H1 (cell line): ENCODE measurements at regions not wholly inside any gene's neighbourhood (a gene's known extent, or its start where the extent isn't known, plus 50 kb on each side); places are given as distances from the start of the nearest gene placed in this dataset.

Experiments
- CTCF ChIA-PET: fragments of 300-600 bp; sonication (Branson Sonifier 250); formaldehyde crosslinking; loops from one replicate; lab custom pipeline; 2021; ENCODE audit not compliant: partially characterized antibody; lab: Charles Lee
- POLR2A ChIA-PET: fragments of 300-600 bp; sonication (Branson Sonifier 250); formaldehyde crosslinking; loops from one replicate; lab custom pipeline; 2021; ENCODE audit warnings: inconsistent platforms; ENCODE audit not compliant: partially characterized antibody; lab: Charles Lee
- DNase-seq, 2 experiments: peaks; one replicate each; pipeline versions ENCODE4 v3.0.0 to v3.0.0-alpha.2; 2010 to 2022; ENCODE audit warnings: low spot score in 2 of 2, low read depth in 1 of 2, mixed read lengths in 1 of 2
- FAIRE-seq: peaks from 2 replicates; lab custom pipeline; 2011; peaks lifted over from hg19 to GRCh38; lab: Jason Lieb, UNC
- H2AFZ ChIP-seq: 2 replicates; pipeline ENCODE4 v1.8.1; 2012; ENCODE audit warnings: low read length, inconsistent platforms
- H2AK5ac ChIP-seq: 2 replicates; pipeline ENCODE4 v1.6.1; 2013; ENCODE audit warnings: low read depth, low read length
- H2BK120ac ChIP-seq: replicated peaks from 2 replicates; pipeline ENCODE3; 2013; ENCODE audit warnings: low read depth, low read length, inconsistent platforms
- H2BK12ac ChIP-seq: 2 replicates; pipeline ENCODE4 v1.6.1; 2013; ENCODE audit warnings: low read depth, low read length
- H2BK15ac ChIP-seq: 2 replicates; pipeline ENCODE4 v1.6.1; 2013; ENCODE audit warnings: low read length
- H2BK20ac ChIP-seq: 2 replicates; pipeline ENCODE4 v1.6.1; 2013; ENCODE audit warnings: low read length
- H2BK5ac ChIP-seq: 2 replicates; pipeline ENCODE4 v1.6.1; 2013; ENCODE audit warnings: low read depth, low read length
- H3K14ac ChIP-seq: 2 replicates; pipeline ENCODE4 v1.6.1; 2013; ENCODE audit warnings: inconsistent platforms; ENCODE audit not compliant: insufficient read length
- H3K18ac ChIP-seq: 2 replicates; pipeline ENCODE4 v1.6.1; 2013; ENCODE audit warnings: low read length; ENCODE audit errors: extremely low read depth
- H3K23ac ChIP-seq: 2 replicates; pipeline ENCODE4 v1.6.1; 2013; ENCODE audit warnings: inconsistent platforms; ENCODE audit not compliant: insufficient read length
- H3K23me2 ChIP-seq: 2 replicates; pipeline ENCODE4 v1.6.1; 2013; ENCODE audit warnings: low read depth, low read length
- H3K27ac ChIP-seq: 2 replicates; pipeline ENCODE4 v1.6.1; 2011; ENCODE audit warnings: low read depth, low read length, inconsistent platforms
- H3K27me3 ChIP-seq, 4 experiments: replicated peaks in 1 of 4; 1 replicate in 1 of 4; 2 replicates in 3 of 4; pipeline versions ENCODE4 v1.6.1 to v1.8.1; 2011 to 2013; ENCODE audit warnings: low read length in 3 of 4, mild to moderate bottlenecking in 3 of 4, inconsistent platforms in 2 of 4, mixed read lengths in 2 of 4, moderate library complexity in 1 of 4; ENCODE audit not compliant: control insufficient read depth in 3 of 4, insufficient read depth in 3 of 4; ENCODE audit errors: extremely low read depth in 1 of 4
- H3K36me3 ChIP-seq, 4 experiments: 2 replicates each; pipeline versions ENCODE4 v1.6.1 to v1.8.1; 2011 to 2013; ENCODE audit warnings: mild to moderate bottlenecking in 4 of 4, low read length in 3 of 4, moderate library complexity in 2 of 4, control low read depth in 1 of 4, inconsistent platforms in 1 of 4; ENCODE audit not compliant: insufficient read depth in 4 of 4, control insufficient read depth in 2 of 4
- H3K4ac ChIP-seq: replicated peaks from 2 replicates; pipeline ENCODE3; 2013; ENCODE audit warnings: low read length, low read depth, mixed read lengths, inconsistent platforms; ENCODE audit not compliant: insufficient read length
- H3K4me1 ChIP-seq, 4 experiments: replicated peaks in 1 of 4; 1 replicate in 1 of 4; 2 replicates in 3 of 4; pipeline versions ENCODE4 v1.6.1 to v1.8.1; 2011 to 2013; ENCODE audit warnings: low read length in 3 of 4, inconsistent platforms in 2 of 4, mixed read lengths in 1 of 4; ENCODE audit not compliant: insufficient read depth in 4 of 4, control insufficient read depth in 3 of 4
- H3K4me2 ChIP-seq, 2 experiments: 2 replicates each; pipeline versions ENCODE4 v1.6.1 to v1.8.1; 2011 to 2013; ENCODE audit warnings: low read depth in 2 of 2, low read length in 2 of 2, control low read depth in 1 of 2, inconsistent platforms in 1 of 2, mild to moderate bottlenecking in 1 of 2; ENCODE audit not compliant: insufficient read depth in 1 of 2
- H3K4me3 ChIP-seq, 4 experiments: fragments of 200-600, 300-600 bp in 1 of 4; sonication (generic), shearing (Covaris generic), sonication (Bioruptor Twin) in 1 of 4; 2 replicates each; pipeline versions ENCODE4 v1.5.1 to v1.8.1; 2011 to 2016; ENCODE audit warnings: low read length in 4 of 4, low read depth in 3 of 4, control low read depth in 2 of 4, inconsistent platforms in 2 of 4, mild to moderate bottlenecking in 2 of 4, mixed read lengths in 1 of 4, moderate library complexity in 1 of 4; ENCODE audit not compliant: insufficient read depth in 2 of 4; ENCODE audit errors: extremely low read depth in 1 of 4
- H3K56ac ChIP-seq: replicated peaks from 2 replicates; pipeline ENCODE3; 2013; ENCODE audit warnings: low read depth, mild to moderate bottlenecking, mixed read lengths, low read length, inconsistent platforms; ENCODE audit not compliant: insufficient read length
- H3K79me1 ChIP-seq: 2 replicates; pipeline ENCODE4 v1.6.1; 2013; ENCODE audit warnings: low read depth, low read length, control low read depth
- H3K79me2 ChIP-seq, 2 experiments: 2 replicates each; pipeline versions ENCODE4 v1.6.1 to v1.8.1; 2012 to 2013; ENCODE audit warnings: low read length in 2 of 2, mild to moderate bottlenecking in 2 of 2, inconsistent platforms in 1 of 2; ENCODE audit not compliant: insufficient read depth in 2 of 2, control insufficient read depth in 1 of 2
- H3K9ac ChIP-seq, 4 experiments: replicated peaks in 1 of 4; 1 replicate in 1 of 4; 2 replicates in 3 of 4; pipeline versions ENCODE4 v1.6.1 to v1.8.1; 2011 to 2013; ENCODE audit warnings: low read depth in 3 of 4, low read length in 3 of 4, control low read depth in 2 of 4, mild to moderate bottlenecking in 2 of 4, moderate library complexity in 2 of 4, inconsistent platforms in 1 of 4; ENCODE audit errors: extremely low read depth in 1 of 4
- H3K9me3 ChIP-seq, 2 experiments: 2 replicates each; pipeline versions ENCODE4 v1.6.1 to v1.8.1; 2012 to 2013; ENCODE audit warnings: mild to moderate bottlenecking in 2 of 2, moderate library complexity in 2 of 2, control low read depth in 1 of 2, inconsistent platforms in 1 of 2, low read depth in 1 of 2, low read length in 1 of 2, mixed read lengths in 1 of 2; ENCODE audit not compliant: insufficient read depth in 2 of 2
- H4K20me1 ChIP-seq, 2 experiments: replicated peaks in 1 of 2; 2 replicates each; pipeline versions ENCODE3 to v1.8.1; 2011 to 2013; ENCODE audit warnings: inconsistent platforms in 2 of 2, low read length in 2 of 2, mild to moderate bottlenecking in 1 of 2; ENCODE audit not compliant: insufficient read depth in 2 of 2, control insufficient read depth in 1 of 2
- H4K5ac ChIP-seq: 2 replicates; pipeline ENCODE4 v1.6.1; 2013; ENCODE audit warnings: low read length, low read depth, mixed read lengths, inconsistent platforms; ENCODE audit not compliant: insufficient read length
- H4K8ac ChIP-seq: 2 replicates; pipeline ENCODE4 v1.8.0; 2013; ENCODE audit warnings: mild to moderate bottlenecking, moderate library complexity, low read length, inconsistent platforms; ENCODE audit not compliant: insufficient read depth; ENCODE audit errors: extremely low read depth
- H4K91ac ChIP-seq: replicated peaks from 2 replicates; pipeline ENCODE3; 2013; ENCODE audit warnings: low read length, mixed read lengths, inconsistent platforms; ENCODE audit not compliant: insufficient read length
- ASH2L ChIP-seq: fragments of 200-600, 300-600 bp; sonication (generic); IDR thresholded peaks from one replicate; pipeline ENCODE4 v1.7.1; 2017; ENCODE audit warnings: low read length
- BACH1 ChIP-seq: IDR thresholded peaks from 2 replicates; pipeline ENCODE4 v1.6.1; 2012; ENCODE audit warnings: low read length, improper control_type of control experiment
- CBX5 ChIP-seq: fragments of 300-800, 300-1000 bp; sonication (generic); IDR thresholded peaks from 2 replicates; pipeline ENCODE4 v1.7.1; 2016; ENCODE audit warnings: antibody characterized with exemption, low read length, low read depth
- CBX8 ChIP-seq: fragments of 300-800, 300-1000 bp; sonication (generic); IDR thresholded peaks from 2 replicates; pipeline ENCODE4 v1.7.1; 2016; ENCODE audit warnings: low read depth, low read length, borderline replicate concordance
- CEBPB ChIP-seq: IDR thresholded peaks from 2 replicates; pipeline ENCODE4 v1.6.1; 2012; ENCODE audit warnings: low read depth, low read length
- GABPA ChIP-seq: IDR thresholded peaks from 2 replicates; pipeline ENCODE4 v1.6.1; 2011; ENCODE audit warnings: mild to moderate bottlenecking, low read length, moderate library complexity, borderline replicate concordance; ENCODE audit not compliant: insufficient read depth
- KDM5A ChIP-seq: fragments of 200-600 bp; IDR thresholded peaks from 2 replicates; pipeline ENCODE4 v1.7.1; 2012; ENCODE audit warnings: mild to moderate bottlenecking, low read length, inconsistent platforms, mixed read lengths
- MAFK ChIP-seq: IDR thresholded peaks from 2 replicates; pipeline ENCODE4 v1.6.1; 2012; ENCODE audit warnings: low read depth, mild to moderate bottlenecking, improper control_type of control experiment, low read length
- POLR2AphosphoS5 ChIP-seq: IDR thresholded peaks from 2 replicates; pipeline ENCODE4 v1.6.1; 2011; ENCODE audit warnings: low read depth, low read length
- POU5F1 ChIP-seq: IDR thresholded peaks from 2 replicates; pipeline ENCODE4 v1.6.1; 2011; ENCODE audit warnings: low read depth, mild to moderate bottlenecking, low read length, moderate library complexity
- RNF2 ChIP-seq: fragments of 200-900, 300-1000 bp; sonication (generic); IDR thresholded peaks from 2 replicates; pipeline ENCODE4 v1.7.1; 2016; ENCODE audit warnings: borderline replicate concordance, low read depth, mild to moderate bottlenecking, antibody characterized with exemption, low read length; ENCODE audit not compliant: poor library complexity, severe bottlenecking; ENCODE audit errors: missing control alignments
- SIX5 ChIP-seq: IDR thresholded peaks from 2 replicates; pipeline ENCODE4 v1.6.1; 2011; ENCODE audit warnings: mild to moderate bottlenecking, low read depth, low read length
- SP4 ChIP-seq: IDR thresholded peaks from 2 replicates; pipeline ENCODE4 v1.6.1; 2012; ENCODE audit warnings: low read length, inconsistent platforms
- TAF7 ChIP-seq: optimal IDR thresholded peaks from 2 replicates; pipeline ENCODE3; 2011; ENCODE audit warnings: low read depth, mild to moderate bottlenecking, inconsistent platforms, low read length, moderate library complexity, borderline replicate concordance
- TBP ChIP-seq: IDR thresholded peaks from 2 replicates; pipeline ENCODE4 v1.6.1; 2011; ENCODE audit warnings: low read depth, low read length, improper control_type of control experiment
- TCF12 ChIP-seq: IDR thresholded peaks from 2 replicates; pipeline ENCODE4 v1.6.1; 2011; ENCODE audit warnings: low read depth, mild to moderate bottlenecking, low read length
- YY1 ChIP-seq: IDR thresholded peaks from 2 replicates; pipeline ENCODE4 v1.6.1; 2011; ENCODE audit warnings: low read depth, mild to moderate bottlenecking, low read length
- WGBS, 2 experiments: shearing (Covaris generic) in 1 of 2; methylation state at CpG; one replicate each; pipeline versions ENCODE4 v1.1.6 to v1.1.7; 2013 to 2015; ENCODE audit warnings: low lambda C conversion rate in 2 of 2, mixed read lengths in 2 of 2, inconsistent platforms in 1 of 2, low coverage in 1 of 2, missing lambda C conversion rate in 1 of 2; ENCODE audit not compliant: insufficient replicate concordance in 2 of 2, insufficient coverage in 1 of 2, insufficient read length in 1 of 2; ENCODE audit errors: extremely low coverage in 1 of 2, missing lambda C conversion rate in 1 of 2; 5-methylcytosine and 5-hydroxymethylcytosine counted together

DNA sequence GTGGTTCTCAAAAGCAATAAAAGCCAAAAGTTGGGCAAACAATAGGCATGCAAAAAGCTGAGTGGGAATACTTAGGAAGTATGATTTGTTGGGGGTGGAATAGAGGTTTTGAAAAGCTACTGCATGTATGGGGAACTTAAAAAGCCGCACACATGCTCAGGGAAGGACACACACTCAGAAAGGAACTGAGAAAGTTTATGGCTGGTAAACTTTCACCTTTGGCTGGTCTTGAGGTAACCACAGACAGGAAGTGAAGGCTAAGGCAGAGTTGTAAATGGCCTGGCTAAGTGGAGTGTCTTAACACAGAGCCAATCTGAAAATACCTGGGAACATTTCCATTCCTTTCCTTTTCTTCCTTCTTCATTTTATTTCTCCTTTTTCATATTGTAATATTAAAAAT lies 134.5 kb upstream of the EXOC2 start:
- peaks cover 0 to 9% (median 6%) of the 10 kb centered on the region in 4 experiments; a peak in 4 of 7 replicates for H3K4me1 ChIP-seq
- H3K56ac ChIP-seq, result no peak overlapping the region
- FAIRE-seq, result no peak
- no peak overlapping the region for H2BK5ac ChIP-seq
- peaks cover 8 to 18% of the 10 kb centered on the region in 2 experiments; a peak in 3 of 4 replicates for H3K9me3 ChIP-seq
- POLR2A ChIA-PET, result no interaction called here
- H3K23me2 ChIP-seq, result no peaks in the 10 kb centered on the region
- no peak overlapping the region for H3K27ac ChIP-seq
- no peak overlapping the region for H4K91ac ChIP-seq
- no peaks in the 10 kb centered on the region; a peak in 1 of 7 replicates for H3K27me3 ChIP-seq
- H2BK15ac ChIP-seq, result no peak overlapping the region
- DNase-seq, result no peak
- H3K36me3 ChIP-seq, result peaks cover 0 to 3% (median 0%) of the 10 kb centered on the region in 4 experiments; a peak in 3 of 8 replicates
- H3K4me3 ChIP-seq, result no peak overlapping the region
- H3K79me2 ChIP-seq, result no peaks in the 10 kb centered on the region
- H2AK5ac ChIP-seq, result no peak overlapping the region
- H2BK20ac ChIP-seq, result no peak overlapping the region
- no peak overlapping the region for H3K9ac ChIP-seq
- no peak overlapping the region for H3K18ac ChIP-seq
- CTCF ChIA-PET, result interaction anchor here (1.2 kb wide), 1 partner anchor 40 kb away, joined by 4 read pairs; no protein-coding TSS in a partner anchor
- no peak overlapping the region for H2AFZ ChIP-seq
- no peak overlapping the region for H3K14ac ChIP-seq
- no peak overlapping the region for H2BK120ac ChIP-seq
- no peak overlapping the region for H3K4me2 ChIP-seq
- WGBS, 2 experiments, result 87% methylated on average over 1 of the region's 1 CpG; no CpG with 5 or more reads in 1 of the 2 experiments
- H2BK12ac ChIP-seq, result no peak overlapping the region
- no peak overlapping the region for H4K8ac ChIP-seq
- H3K4ac ChIP-seq, result no peak overlapping the region
- H3K79me1 ChIP-seq, result no peaks in the 10 kb centered on the region
- no peak overlapping the region for H4K5ac ChIP-seq
- no peaks in the 10 kb centered on the region for H4K20me1 ChIP-seq
- no peak overlapping the region for H3K23ac ChIP-seq
- TF ChIP-seq ASH2L (no peak), TCF12 (no peak), RNF2 (no peak), SP4 (no peak), TAF7 (no peak), CEBPB (no peak), TBP (no peak), CBX8 (no peak), CBX5 (no peak), GABPA (no peak), MAFK (no peak), POU5F1 (no peak), SIX5 (no peak), KDM5A (no peak), POLR2AphosphoS5 (no peak), BACH1 (no peak), YY1 (no peak)
